ENCODE measurements at regions not wholly inside any gene's neighbourhood (a gene's known extent, or its start where the extent isn't known, plus 50 kb on each side); places are given as distances from the start of the nearest gene placed in this dataset.

- no peaks in the 10 kb centered on the region for H3K27me3 ChIP-seq (ENCODE audit: control insufficient read depth in 5 of 5, insufficient read depth in 4 of 5, low read length in 5 of 5)
- H3K36me3 ChIP-seq (ENCODE audit: control insufficient read depth in 5 of 5, insufficient read depth in 5 of 5, low read length in 5 of 5): no peaks in the 10 kb centered on the region
- H3K27ac ChIP-seq (ENCODE audit: low read depth, low read length): no peak overlapping the region
- no peak overlapping the region for H3K4me3 ChIP-seq (ENCODE audit: low read depth in 1 of 5, low read length in 5 of 5)
- no peaks in the 10 kb centered on the region for H3K9me3 ChIP-seq (ENCODE audit: control insufficient read depth in 5 of 5, low read length in 5 of 5)
- H3K9ac ChIP-seq (ENCODE audit: low read length in 5 of 5): no peak overlapping the region
- H3K4me1 ChIP-seq (ENCODE audit: control insufficient read depth in 5 of 5, insufficient read depth in 5 of 5, low read length in 5 of 5): no peaks in the 10 kb centered on the region
These were observed 257.1 kb downstream of the PHLDA1 start for GRCh38 chr12:75774261-75775052.

- no peaks in the 10 kb centered on the region for H3K4me1 ChIP-seq (ENCODE audit: control insufficient read depth in 5 of 5, insufficient read depth in 5 of 5, low read length in 5 of 5)
- no peak overlapping the region for H3K9ac ChIP-seq (ENCODE audit: low read length in 5 of 5)
These were observed 258.2 kb downstream of the PHLDA1 start for GRCh38 chr12:75773377-75773776.

GRCh38 chr12:75771023-75771422 is 259.6 kb upstream of the KRR1 start:
- Histone ChIP-seq H3K27me3 (ENCODE audit: control insufficient read depth in 5 of 5, insufficient read depth in 4 of 5, low read length in 5 of 5) (no peaks in the 10 kb centered on the region), H3K4me1 (ENCODE audit: control insufficient read depth in 5 of 5, insufficient read depth in 5 of 5, low read length in 5 of 5) (no peaks in the 10 kb centered on the region), H3K36me3 (ENCODE audit: control insufficient read depth in 5 of 5, insufficient read depth in 5 of 5, low read length in 5 of 5) (no peaks in the 10 kb centered on the region), H3K9ac (ENCODE audit: low read length in 5 of 5) (no peak overlapping the region), H3K9me3 (ENCODE audit: control insufficient read depth in 5 of 5, low read length in 5 of 5) (no peaks in the 10 kb centered on the region), H3K27ac (ENCODE audit: low read depth, low read length) (no peak overlapping the region), H3K4me3 (ENCODE audit: low read depth in 1 of 5, low read length in 5 of 5) (no peak overlapping the region)

More at GRCh38 chr12:75773377-75773776, 258.2 kb downstream of the PHLDA1 start:
- Histone ChIP-seq H3K36me3 (ENCODE audit: control insufficient read depth in 5 of 5, insufficient read depth in 5 of 5, low read length in 5 of 5) (no peaks in the 10 kb centered on the region), H3K27me3 (ENCODE audit: control insufficient read depth in 5 of 5, insufficient read depth in 4 of 5, low read length in 5 of 5) (no peaks in the 10 kb centered on the region), H3K4me3 (ENCODE audit: low read depth in 1 of 5, low read length in 5 of 5) (no peak overlapping the region), H3K27ac (ENCODE audit: low read depth, low read length) (no peak overlapping the region), H3K9me3 (ENCODE audit: control insufficient read depth in 5 of 5, low read length in 5 of 5) (no peaks in the 10 kb centered on the region)

GRCh38 chr12:75767957-75768356 is 256.5 kb upstream of the KRR1 start:
- Histone ChIP-seq H3K27me3 (ENCODE audit: control insufficient read depth in 5 of 5, insufficient read depth in 4 of 5, low read length in 5 of 5) (no peaks in the 10 kb centered on the region), H3K36me3 (ENCODE audit: control insufficient read depth in 5 of 5, insufficient read depth in 5 of 5, low read length in 5 of 5) (no peaks in the 10 kb centered on the region), H3K4me3 (ENCODE audit: low read depth in 1 of 5, low read length in 5 of 5) (no peak overlapping the region), H3K9ac (ENCODE audit: low read length in 5 of 5) (no peak overlapping the region), H3K4me1 (ENCODE audit: control insufficient read depth in 5 of 5, insufficient read depth in 5 of 5, low read length in 5 of 5) (no peaks in the 10 kb centered on the region), H3K9me3 (ENCODE audit: control insufficient read depth in 5 of 5, low read length in 5 of 5) (no peaks in the 10 kb centered on the region), H3K27ac (ENCODE audit: low read depth, low read length) (no peak overlapping the region)

- no peaks in the 10 kb centered on the region for H3K9me3 ChIP-seq (ENCODE audit: control insufficient read depth in 5 of 5, low read length in 5 of 5)
- H3K9ac ChIP-seq (ENCODE audit: low read length in 5 of 5): no peak overlapping the region
- no peaks in the 10 kb centered on the region for H3K27me3 ChIP-seq (ENCODE audit: control insufficient read depth in 5 of 5, insufficient read depth in 4 of 5, low read length in 5 of 5)
- no peak overlapping the region for H3K27ac ChIP-seq (ENCODE audit: low read depth, low read length)
- H3K4me1 ChIP-seq (ENCODE audit: control insufficient read depth in 5 of 5, insufficient read depth in 5 of 5, low read length in 5 of 5): no peaks in the 10 kb centered on the region
- no peak overlapping the region for H3K4me3 ChIP-seq (ENCODE audit: low read depth in 1 of 5, low read length in 5 of 5)
- H3K36me3 ChIP-seq (ENCODE audit: control insufficient read depth in 5 of 5, insufficient read depth in 5 of 5, low read length in 5 of 5): no peaks in the 10 kb centered on the region
These were observed 255.1 kb upstream of the KRR1 start for GRCh38 chr12:75766263-75767160.

- H3K36me3 ChIP-seq (ENCODE audit: control insufficient read depth in 5 of 5, insufficient read depth in 5 of 5, low read length in 5 of 5): no peaks in the 10 kb centered on the region
- H3K4me3 ChIP-seq (ENCODE audit: low read depth in 1 of 5, low read length in 5 of 5): no peak overlapping the region
- H3K9ac ChIP-seq (ENCODE audit: low read length in 5 of 5): no peak overlapping the region
- no peaks in the 10 kb centered on the region for H3K9me3 ChIP-seq (ENCODE audit: control insufficient read depth in 5 of 5, low read length in 5 of 5)
- no peak overlapping the region for H3K27ac ChIP-seq (ENCODE audit: low read depth, low read length)
- H3K27me3 ChIP-seq (ENCODE audit: control insufficient read depth in 5 of 5, insufficient read depth in 4 of 5, low read length in 5 of 5): no peaks in the 10 kb centered on the region
- H3K4me1 ChIP-seq (ENCODE audit: control insufficient read depth in 5 of 5, insufficient read depth in 5 of 5, low read length in 5 of 5): no peaks in the 10 kb centered on the region
These were observed 254.0 kb upstream of the KRR1 start for GRCh38 chr12:75765170-75766059.

- H3K9ac ChIP-seq (ENCODE audit: low read length in 5 of 5): no peak overlapping the region
- no peaks in the 10 kb centered on the region for H3K9me3 ChIP-seq (ENCODE audit: control insufficient read depth in 5 of 5, low read length in 5 of 5)
- no peaks in the 10 kb centered on the region for H3K36me3 ChIP-seq (ENCODE audit: control insufficient read depth in 5 of 5, insufficient read depth in 5 of 5, low read length in 5 of 5)
- H3K27me3 ChIP-seq (ENCODE audit: control insufficient read depth in 5 of 5, insufficient read depth in 4 of 5, low read length in 5 of 5): no peaks in the 10 kb centered on the region
- H3K27ac ChIP-seq (ENCODE audit: low read depth, low read length): no peak overlapping the region
- H3K4me1 ChIP-seq (ENCODE audit: control insufficient read depth in 5 of 5, insufficient read depth in 5 of 5, low read length in 5 of 5): no peaks in the 10 kb centered on the region
- H3K4me3 ChIP-seq (ENCODE audit: low read depth in 1 of 5, low read length in 5 of 5): no peak overlapping the region
These were observed 252.9 kb upstream of the KRR1 start for GRCh38 chr12:75764091-75764841.

GRCh38 chr12:75760573-75761294 is 249.3 kb upstream of the KRR1 start:
- no peak overlapping the region for H3K9ac ChIP-seq (ENCODE audit: low read length in 5 of 5)
- H3K36me3 ChIP-seq (ENCODE audit: control insufficient read depth in 5 of 5, insufficient read depth in 5 of 5, low read length in 5 of 5): no peaks in the 10 kb centered on the region
- no peaks in the 10 kb centered on the region for H3K9me3 ChIP-seq (ENCODE audit: control insufficient read depth in 5 of 5, low read length in 5 of 5)
- no peak overlapping the region for H3K4me3 ChIP-seq (ENCODE audit: low read depth in 1 of 5, low read length in 5 of 5)
- H3K4me1 ChIP-seq (ENCODE audit: control insufficient read depth in 5 of 5, insufficient read depth in 5 of 5, low read length in 5 of 5): no peaks in the 10 kb centered on the region
- H3K27ac ChIP-seq (ENCODE audit: low read depth, low read length): no peak overlapping the region
- H3K27me3 ChIP-seq (ENCODE audit: control insufficient read depth in 5 of 5, insufficient read depth in 4 of 5, low read length in 5 of 5): no peaks in the 10 kb centered on the region

Data from subcutaneous abdominal adipose tissue (tissue), 5 donors.